Fibroblast of pulmonary artery (primary cell): ENCODE measurements at regions not wholly inside any gene's neighbourhood (a gene's known extent, or its start where the extent isn't known, plus 50 kb on each side); places are given as distances from the start of the nearest gene placed in this dataset.

ENCODE experiments used
- DNase-seq: peaks from one replicate; pipeline ENCODE4 v3.0.0-alpha.2; 2010; ENCODE audit warnings: low read depth
- H3K4me3 ChIP-seq: replicated peaks from 2 replicates; pipeline ENCODE4 v1.5.1; 2011; ENCODE audit warnings: low read depth, mild to moderate bottlenecking, control low read depth, low read length, moderate library complexity
- CTCF ChIP-seq: IDR thresholded peaks from 2 replicates; pipeline ENCODE4 v1.5.1; 2011; ENCODE audit warnings: mild to moderate bottlenecking, control low read depth, low read length, inconsistent platforms; ENCODE audit errors: missing control alignments

DNA sequence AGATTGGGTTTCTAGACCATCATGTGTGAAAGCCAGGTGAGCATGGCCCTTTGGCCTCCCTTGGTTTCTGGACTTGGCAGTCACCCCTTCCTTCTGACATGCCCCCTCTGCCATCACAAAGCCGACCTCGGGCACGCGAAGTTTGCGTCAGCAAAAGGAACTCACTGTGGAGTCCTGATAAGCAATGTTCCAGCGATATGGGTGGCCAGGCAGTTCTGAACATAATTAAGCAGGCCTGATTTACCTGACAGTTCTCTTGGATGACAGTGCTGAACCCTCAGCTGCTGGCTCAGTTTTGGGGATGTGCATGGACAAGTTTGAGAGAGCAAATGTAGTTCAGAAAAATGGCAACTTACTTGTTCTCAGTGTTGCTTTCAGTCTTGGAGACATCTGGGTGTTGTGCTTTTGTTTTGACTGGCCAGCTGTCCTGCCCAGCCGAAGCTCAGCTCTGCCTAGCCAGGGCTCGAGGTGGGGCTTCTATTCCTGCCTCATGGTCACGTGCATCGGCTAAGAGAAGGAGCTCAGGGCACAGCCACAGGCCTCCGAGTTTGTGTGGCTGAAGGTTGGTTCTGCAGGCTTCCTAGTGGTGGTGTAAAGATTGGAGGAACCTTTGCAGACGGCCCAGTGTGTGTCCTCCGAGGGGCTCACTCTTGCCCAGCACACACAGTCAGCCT lies 78.3 kb downstream of the CLDN34 start:
- DNase-seq, result no peak
- no peak overlapping the region for H3K4me3 ChIP-seq
- no peak for TF ChIP-seq CTCF

- TF ChIP-seq CTCF, result no peak
- no peak for DNase-seq
- H3K4me3 ChIP-seq, result no peak overlapping the region
Observed at GRCh38 chrX:10047133-10047532, 80.0 kb downstream of the CLDN34 start.

- TF ChIP-seq CTCF, result no peak
- no peak overlapping the region for H3K4me3 ChIP-seq
- DNase-seq, result no peak
Observed at GRCh38 chrX:10047631-10048030, 80.5 kb downstream of the CLDN34 start.

DNA sequence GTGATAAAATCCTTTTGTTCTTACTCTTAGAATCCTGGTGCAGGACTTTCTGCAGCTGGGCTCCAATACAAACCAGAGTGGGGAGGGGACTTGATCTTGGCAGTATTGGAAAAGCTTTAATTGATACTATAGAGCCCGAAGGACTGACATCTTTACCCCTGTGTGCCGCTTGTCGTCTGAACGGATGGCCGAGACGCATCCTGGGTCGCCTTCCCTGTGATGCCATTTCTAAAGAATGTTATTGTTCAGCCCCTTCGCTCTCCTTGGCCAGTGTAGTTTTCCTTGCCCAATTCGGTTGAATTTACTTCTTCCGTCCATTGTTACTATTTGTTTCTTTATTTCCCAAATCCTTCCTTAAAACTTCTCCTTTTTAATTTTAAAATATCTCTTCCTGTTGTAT lies 80.9 kb downstream of the CLDN34 start:
- DNase-seq, result peak; percentile 36
- no peak for TF ChIP-seq CTCF
- peak overlapping the region; percentile 21 for H3K4me3 ChIP-seq

GRCh38 chrX:10048707-10049106 lies 81.5 kb downstream of the CLDN34 start:
- TF ChIP-seq CTCF, result no peak
- DNase-seq, result no peak
- H3K4me3 ChIP-seq, result peak overlapping the region; percentile 21

DNA sequence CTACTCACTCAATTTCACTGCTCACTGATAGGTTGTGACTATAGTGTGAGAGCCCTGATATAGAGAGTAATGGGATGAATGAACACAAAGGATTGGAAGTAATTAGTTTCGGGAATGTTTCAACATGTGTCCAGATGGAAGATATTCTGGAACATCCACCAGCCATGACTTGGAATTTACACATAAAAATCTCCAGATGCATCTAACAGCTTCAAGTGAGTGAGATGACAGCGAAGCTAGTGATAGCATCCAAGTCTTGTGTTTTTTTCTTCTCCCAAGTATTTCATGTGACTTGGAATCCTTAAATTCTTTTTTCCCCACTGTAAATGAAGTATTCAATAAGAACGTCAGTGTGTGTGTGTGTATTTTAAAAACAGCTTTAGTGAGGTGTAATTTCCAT lies 82.1 kb downstream of the CLDN34 start:
- H3K4me3 ChIP-seq, result no peak overlapping the region

More for the DNA sequence above, 82.1 kb downstream of the CLDN34 start:
- DNase-seq, result no peak
- TF ChIP-seq CTCF, result no peak
